Thyroid gland (tissue), 4 donors: ENCODE measurements at regions not wholly inside any gene's neighbourhood (a gene's known extent, or its start where the extent isn't known, plus 50 kb on each side); places are given as distances from the start of the nearest gene placed in this dataset.

Source experiments
- POLR2A ChIP-seq, 2 donors: fragments of 450-650 bp; IDR thresholded peaks; one replicate each; pipeline ENCODE4 v1.6.1; 2017; ENCODE audit warnings: antibody characterized with exemption in 2 of 2, mild to moderate bottlenecking in 2 of 2, moderate library complexity in 1 of 2
- TF ChIP-seq, protein P1 (sequence below), 6 experiments: fragments of 200-600 bp in 3 of 6; fragments of 450-650 bp in 3 of 6; sonication (generic) in 3 of 6; IDR thresholded peaks; one replicate each; pipeline ENCODE4 v1.5.1; 2016 to 2019; ENCODE audit warnings: antibody characterized with exemption in 6 of 6, mild to moderate bottlenecking in 2 of 6, inconsistent platforms in 1 of 6, moderate library complexity in 1 of 6

DNA sequence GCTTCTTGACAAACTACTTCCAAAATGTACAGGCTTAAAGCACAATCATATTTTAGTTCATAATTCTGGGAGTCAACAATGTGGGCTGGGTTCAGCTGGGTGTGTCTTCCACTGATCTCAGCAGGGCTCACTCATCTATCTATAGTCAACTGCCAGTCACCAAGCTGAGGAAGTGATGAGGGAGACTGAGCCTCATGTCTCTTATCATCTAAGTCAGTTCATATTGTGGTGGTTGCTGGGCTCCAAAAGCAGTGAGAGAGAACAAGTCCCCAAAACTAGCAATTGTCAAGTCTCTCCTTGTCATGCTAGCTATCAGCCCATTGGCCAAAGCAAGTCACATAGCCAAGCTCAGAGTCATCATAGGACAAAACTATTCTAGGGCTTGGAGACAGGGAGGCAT lies 465.9 kb upstream of the ARID1B start:
- TF ChIP-seq, protein P1, sequence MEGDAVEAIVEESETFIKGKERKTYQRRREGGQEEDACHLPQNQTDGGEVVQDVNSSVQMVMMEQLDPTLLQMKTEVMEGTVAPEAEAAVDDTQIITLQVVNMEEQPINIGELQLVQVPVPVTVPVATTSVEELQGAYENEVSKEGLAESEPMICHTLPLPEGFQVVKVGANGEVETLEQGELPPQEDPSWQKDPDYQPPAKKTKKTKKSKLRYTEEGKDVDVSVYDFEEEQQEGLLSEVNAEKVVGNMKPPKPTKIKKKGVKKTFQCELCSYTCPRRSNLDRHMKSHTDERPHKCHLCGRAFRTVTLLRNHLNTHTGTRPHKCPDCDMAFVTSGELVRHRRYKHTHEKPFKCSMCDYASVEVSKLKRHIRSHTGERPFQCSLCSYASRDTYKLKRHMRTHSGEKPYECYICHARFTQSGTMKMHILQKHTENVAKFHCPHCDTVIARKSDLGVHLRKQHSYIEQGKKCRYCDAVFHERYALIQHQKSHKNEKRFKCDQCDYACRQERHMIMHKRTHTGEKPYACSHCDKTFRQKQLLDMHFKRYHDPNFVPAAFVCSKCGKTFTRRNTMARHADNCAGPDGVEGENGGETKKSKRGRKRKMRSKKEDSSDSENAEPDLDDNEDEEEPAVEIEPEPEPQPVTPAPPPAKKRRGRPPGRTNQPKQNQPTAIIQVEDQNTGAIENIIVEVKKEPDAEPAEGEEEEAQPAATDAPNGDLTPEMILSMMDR (IDR thresholded peaks at IDR 0.05): no peak
- no peak for TF ChIP-seq POLR2A (IDR thresholded peaks at IDR 0.05)
